GM12874 (cell line): ENCODE measurements at regions not wholly inside any gene's neighbourhood (a gene's known extent, or its start where the extent isn't known, plus 50 kb on each side); places are given as distances from the start of the nearest gene placed in this dataset.

ENCODE experiments used
- CTCF ChIP-seq: IDR thresholded peaks from 2 replicates; pipeline ENCODE4 v1.5.1; 2011; ENCODE audit warnings: low read depth, mild to moderate bottlenecking, control low read depth, low read length, moderate library complexity; ENCODE audit not compliant: insufficient read depth

- no peak for TF ChIP-seq CTCF
Measured at GRCh38 chr2:51472300-51472699, 440.4 kb upstream of the NRXN1 start.

GRCh38 chr2:51469102-51469501 is 437.2 kb upstream of the NRXN1 start:
- no peak for TF ChIP-seq CTCF

GRCh38 chr2:51465326-51465725 is 433.4 kb upstream of the NRXN1 start:
- no peak for TF ChIP-seq CTCF

GRCh38 chr2:51454177-51454576 is 422.2 kb upstream of the NRXN1 start:
- TF ChIP-seq CTCF = no peak

- TF ChIP-seq CTCF = no peak
Measured at GRCh38 chr2:51448911-51449310, 417.0 kb upstream of the NRXN1 start.

GRCh38 chr2:51441786-51442185 is 409.9 kb upstream of the NRXN1 start:
- no peak for TF ChIP-seq CTCF

- no peak for TF ChIP-seq CTCF
Measured at GRCh38 chr2:51424418-51424817, 392.5 kb upstream of the NRXN1 start.

GRCh38 chr2:51420511-51420910 is 388.6 kb upstream of the NRXN1 start:
- no peak for TF ChIP-seq CTCF
